T-helper 17 cell (primary cell): ENCODE measurements at regions not wholly inside any gene's neighbourhood (a gene's known extent, or its start where the extent isn't known, plus 50 kb on each side); places are given as distances from the start of the nearest gene placed in this dataset.

ENCODE experiments used
- ATAC-seq: fragments of 150-1000 bp; cut with Tn5 transposase; 2 replicates; pipeline ENCODE4 v1.10.0; 2021; ENCODE audit warnings: mild to moderate bottlenecking, moderate library complexity
- DNase-seq, 3 donors: peaks; one replicate each; pipeline versions ENCODE4 v3.0.0 to v3.0.0-alpha.2; 2020 to 2021
- H3K9me3 ChIP-seq: one replicate; pipeline ENCODE4 v1.7.0; 2013; ENCODE audit warnings: low read length, mild to moderate bottlenecking; ENCODE audit not compliant: control insufficient read depth, poor library complexity, severe bottlenecking
- H3K27ac Mint-ChIP-seq: one replicate; pipeline ENCODE4 v1.8.0; 2022; ENCODE audit warnings: mild to moderate bottlenecking, moderate library complexity, mixed read lengths
- H3K27me3 Mint-ChIP-seq: one replicate; pipeline ENCODE4 v1.8.0; 2022; ENCODE audit warnings: mixed read lengths
- H3K36me3 Mint-ChIP-seq: one replicate; pipeline ENCODE4 v1.8.0; 2022; ENCODE audit warnings: low read depth, mixed read lengths
- H3K4me1 Mint-ChIP-seq: one replicate; pipeline ENCODE4 v1.8.0; 2022; ENCODE audit warnings: mild to moderate bottlenecking, mixed read lengths
- H3K4me3 Mint-ChIP-seq: one replicate; pipeline ENCODE4 v1.8.0; 2022; ENCODE audit warnings: mild to moderate bottlenecking, moderate library complexity, mixed read lengths

GRCh38 chr12:92566448-92567019, 136.3 kb upstream of the PLEKHG7 start:
- Mint-ChIP-seq H3K27me3 (no peaks in the 10 kb centered on the region), H3K4me1 (peaks cover 2% of the 10 kb centered on the region), H3K4me3 (no peak overlapping the region), H3K36me3 (peaks cover 2% of the 10 kb centered on the region), H3K27ac (no peak overlapping the region)
- H3K9me3 ChIP-seq: no peaks in the 10 kb centered on the region
- DNase-seq (no peak), ATAC-seq (no peak)

GRCh38 chr12:92563819-92564218, 139.0 kb upstream of the PLEKHG7 start:
- Mint-ChIP-seq H3K36me3 (peaks cover 2% of the 10 kb centered on the region), H3K27me3 (no peaks in the 10 kb centered on the region), H3K4me1 (peaks cover 2% of the 10 kb centered on the region), H3K27ac (no peak overlapping the region), H3K4me3 (no peak overlapping the region)
- H3K9me3 ChIP-seq: no peaks in the 10 kb centered on the region
- ATAC-seq: no peak
- DNase-seq: no peak

- Mint-ChIP-seq H3K4me1 (peaks cover 6% of the 10 kb centered on the region), H3K36me3 (peaks cover 2% of the 10 kb centered on the region), H3K27me3 (no peaks in the 10 kb centered on the region), H3K27ac (no peak overlapping the region), H3K4me3 (no peak overlapping the region)
- no peak for DNase-seq
- no peaks in the 10 kb centered on the region for H3K9me3 ChIP-seq
- ATAC-seq: no peak
Measured at GRCh38 chr12:92562063-92562734, 140.6 kb upstream of the PLEKHG7 start.

GRCh38 chr12:92561543-92561899, 141.3 kb upstream of the PLEKHG7 start:
- DNase-seq (no peak), ATAC-seq (no peak)
- Mint-ChIP-seq H3K27me3 (no peaks in the 10 kb centered on the region), H3K36me3 (peaks cover 5% of the 10 kb centered on the region), H3K4me3 (no peak overlapping the region), H3K27ac (no peak overlapping the region), H3K4me1 (peaks cover 12% of the 10 kb centered on the region)
- H3K9me3 ChIP-seq: no peaks in the 10 kb centered on the region

GRCh38 chr12:92560713-92561542, 141.9 kb upstream of the PLEKHG7 start:
- no peak for DNase-seq
- H3K4me3 Mint-ChIP-seq: no peak overlapping the region
- H3K27me3 Mint-ChIP-seq: no peaks in the 10 kb centered on the region
- H3K27ac Mint-ChIP-seq: no peak overlapping the region
- no peaks in the 10 kb centered on the region for H3K9me3 ChIP-seq
- peaks cover 5% of the 10 kb centered on the region for H3K36me3 Mint-ChIP-seq
- no peak for ATAC-seq
- H3K4me1 Mint-ChIP-seq: peaks cover 14% of the 10 kb centered on the region

GRCh38 chr12:92558806-92559205, 144.0 kb upstream of the PLEKHG7 start:
- H3K4me1 Mint-ChIP-seq: peaks cover 14% of the 10 kb centered on the region
- ATAC-seq (no peak), DNase-seq (no peak)
- no peak overlapping the region for H3K27ac Mint-ChIP-seq
- peaks cover 3% of the 10 kb centered on the region for H3K36me3 Mint-ChIP-seq
- no peaks in the 10 kb centered on the region for H3K27me3 Mint-ChIP-seq
- H3K9me3 ChIP-seq: no peaks in the 10 kb centered on the region
- no peak overlapping the region for H3K4me3 Mint-ChIP-seq

- Mint-ChIP-seq H3K36me3 (peaks cover 3% of the 10 kb centered on the region), H3K4me3 (no peak overlapping the region), H3K27ac (no peak overlapping the region), H3K4me1 (peaks cover 14% of the 10 kb centered on the region), H3K27me3 (no peaks in the 10 kb centered on the region)
- no peaks in the 10 kb centered on the region for H3K9me3 ChIP-seq
- DNase-seq (no peak), ATAC-seq (no peak)
Measured at GRCh38 chr12:92558215-92558773, 144.5 kb upstream of the PLEKHG7 start.

- H3K9me3 ChIP-seq: no peaks in the 10 kb centered on the region
- Mint-ChIP-seq H3K4me1 (peaks cover 14% of the 10 kb centered on the region), H3K4me3 (peak overlapping the region; percentile 6), H3K36me3 (peaks cover 3% of the 10 kb centered on the region), H3K27me3 (no peaks in the 10 kb centered on the region), H3K27ac (peak overlapping the region; percentile 47)
- ATAC-seq (no peak), DNase-seq (no peak)
Measured at GRCh38 chr12:92557422-92557724, 145.4 kb upstream of the PLEKHG7 start.

- H3K4me3 Mint-ChIP-seq: peak overlapping the region; percentile 6
- ATAC-seq (peak; percentile 33), DNase-seq (no peak)
- H3K27ac Mint-ChIP-seq: peak overlapping the region; percentile 47
- no peaks in the 10 kb centered on the region for H3K27me3 Mint-ChIP-seq
- H3K9me3 ChIP-seq: no peaks in the 10 kb centered on the region
- H3K36me3 Mint-ChIP-seq: peaks cover 3% of the 10 kb centered on the region
- H3K4me1 Mint-ChIP-seq: peaks cover 14% of the 10 kb centered on the region
Measured at GRCh38 chr12:92556637-92557421, 146.0 kb upstream of the PLEKHG7 start.

- no peaks in the 10 kb centered on the region for H3K9me3 ChIP-seq
- DNase-seq (no peak), ATAC-seq (peak; percentile 72)
- H3K27me3 Mint-ChIP-seq: no peaks in the 10 kb centered on the region
- H3K36me3 Mint-ChIP-seq: peaks cover 3% of the 10 kb centered on the region
- peak overlapping the region; percentile 47 for H3K27ac Mint-ChIP-seq
- H3K4me3 Mint-ChIP-seq: peak overlapping the region; percentile 6
- peaks cover 14% of the 10 kb centered on the region for H3K4me1 Mint-ChIP-seq
Measured at GRCh38 chr12:92556141-92556540, 146.6 kb upstream of the PLEKHG7 start.

- no peaks in the 10 kb centered on the region for H3K9me3 ChIP-seq
- DNase-seq: no peak
- H3K27me3 Mint-ChIP-seq: no peaks in the 10 kb centered on the region
- ATAC-seq: no peak
- H3K4me3 Mint-ChIP-seq: no peak overlapping the region
- no peak overlapping the region for H3K27ac Mint-ChIP-seq
- H3K4me1 Mint-ChIP-seq: peaks cover 14% of the 10 kb centered on the region
- peaks cover 3% of the 10 kb centered on the region for H3K36me3 Mint-ChIP-seq
Measured at GRCh38 chr12:92554158-92555073, 148.4 kb upstream of the PLEKHG7 start.

GRCh38 chr12:92553389-92553788, 149.4 kb upstream of the PLEKHG7 start:
- Mint-ChIP-seq H3K4me3 (no peak overlapping the region), H3K4me1 (peaks cover 11% of the 10 kb centered on the region), H3K27me3 (no peaks in the 10 kb centered on the region), H3K36me3 (peaks cover 3% of the 10 kb centered on the region), H3K27ac (no peak overlapping the region)
- DNase-seq (no peak), ATAC-seq (no peak)
- H3K9me3 ChIP-seq: no peaks in the 10 kb centered on the region
